Lung (tissue), 11 donors: ENCODE measurements at regions not wholly inside any gene's neighbourhood (a gene's known extent, or its start where the extent isn't known, plus 50 kb on each side); places are given as distances from the start of the nearest gene placed in this dataset.

ENCODE experiments used
- ATAC-seq: fragments of 200-7000 bp; cut with Tn5 transposase; one replicate; pipeline ENCODE4 v1.9.1; 2020; ENCODE audit warnings: moderate number of reproducible peaks; ENCODE audit not compliant: insufficient read depth, low FRiP score
- DNase-seq, 3 donors: peaks; one replicate each; pipeline ENCODE4 v3.0.0-alpha.2; 2013 to 2017
- H3K27ac ChIP-seq, 2 donors: one replicate each; pipeline ENCODE4 v1.5.1; 2013; ENCODE audit warnings: mild to moderate bottlenecking in 2 of 2, moderate library complexity in 2 of 2, control low read depth in 1 of 2, inconsistent platforms in 1 of 2, low read depth in 1 of 2, low read length in 1 of 2
- H3K27me3 ChIP-seq, 3 donors: one replicate each; pipeline ENCODE4 v1.5.1; 2013; ENCODE audit warnings: low read length in 2 of 3; ENCODE audit not compliant: control insufficient read depth in 3 of 3, insufficient read depth in 3 of 3
- H3K36me3 ChIP-seq, 4 donors: one replicate each; pipeline ENCODE4 v1.5.1; 2013; ENCODE audit warnings: low read length in 4 of 4, mild to moderate bottlenecking in 1 of 4, moderate library complexity in 1 of 4; ENCODE audit not compliant: control insufficient read depth in 4 of 4, insufficient read depth in 4 of 4
- H3K4me1 ChIP-seq, 5 donors: one replicate each; pipeline ENCODE4 v1.5.1; 2013; ENCODE audit warnings: low read length in 5 of 5, mild to moderate bottlenecking in 2 of 5, moderate library complexity in 1 of 5; ENCODE audit not compliant: control insufficient read depth in 5 of 5, insufficient read depth in 5 of 5
- H3K4me3 ChIP-seq: one replicate; pipeline ENCODE4 v1.5.1; 2013; ENCODE audit warnings: mild to moderate bottlenecking, control low read depth, moderate library complexity
- H3K9ac ChIP-seq, 2 donors: one replicate each; pipeline ENCODE4 v1.5.1; 2013; ENCODE audit warnings: low read length in 2 of 2, control low read depth in 1 of 2; ENCODE audit not compliant: insufficient read depth in 1 of 2
- H3K9me3 ChIP-seq, 4 donors: one replicate each; pipeline ENCODE4 v1.5.1; 2013; ENCODE audit warnings: low read length in 3 of 4, mild to moderate bottlenecking in 1 of 4, moderate library complexity in 1 of 4; ENCODE audit not compliant: control insufficient read depth in 4 of 4, insufficient read depth in 3 of 4
- CTCF ChIP-seq: IDR thresholded peaks from 2 replicates; pipeline ENCODE4 v1.5.1; 2012; ENCODE audit warnings: mild to moderate bottlenecking; ENCODE audit errors: control extremely low read depth, extremely low read depth
- WGBS, 2 donors: extraction: QIAGEN DNeasy Blood & Tissue Kit; methylation state at CpG; one replicate each; pipeline ENCODE4 v1.1.7; 2013; 5-methylcytosine and 5-hydroxymethylcytosine counted together
- donor health status: control.
- donor health status: control.
- donor health status: Bipolar disorder and iron deficiency.
- donor health status: healthy.
- donor health status: DM: yes; HTN: yes; CAD: no.

DNA sequence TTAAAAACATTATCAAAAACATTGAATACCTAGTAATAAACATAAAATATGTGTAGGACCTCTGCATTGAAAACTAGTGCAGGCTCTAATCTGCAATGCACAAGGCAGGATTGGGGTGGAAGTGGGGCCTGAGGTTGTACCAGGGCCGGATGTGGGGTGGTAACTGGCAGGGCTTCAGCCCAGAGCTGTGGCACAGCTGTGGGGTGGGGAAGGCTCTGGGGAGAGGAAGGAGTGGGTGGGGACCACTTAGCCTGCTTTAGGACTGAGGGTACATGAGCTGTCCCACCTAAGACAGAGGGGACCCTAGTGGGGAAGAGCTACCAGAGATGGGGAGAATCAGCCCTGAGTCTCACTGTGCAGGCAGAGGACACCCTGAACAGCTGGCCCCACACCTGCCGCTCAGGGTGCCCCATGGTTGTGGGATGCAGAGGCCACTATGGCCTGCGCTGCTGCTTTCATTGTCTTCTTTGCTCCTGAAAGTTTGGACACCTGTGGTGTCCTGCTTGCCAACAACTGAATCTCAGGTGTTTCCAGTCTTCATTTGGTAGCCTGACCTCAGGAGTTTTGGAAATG, 311.4 kb downstream of the TLE4 start:
- no peaks in the 10 kb centered on the region for H3K9me3 ChIP-seq
- no peak for ATAC-seq
- no peak overlapping the region for H3K4me3 ChIP-seq
- no peak overlapping the region for H3K9ac ChIP-seq
- no peak for TF ChIP-seq CTCF
- H3K27me3 ChIP-seq = no peaks in the 10 kb centered on the region
- 50 to 73% methylated on average over 3 of the region's 3 CpGs for WGBS, 2 donors
- H3K36me3 ChIP-seq = no peaks in the 10 kb centered on the region
- no peaks in the 10 kb centered on the region for H3K4me1 ChIP-seq
- DNase-seq = no peak
- no peak overlapping the region for H3K27ac ChIP-seq

DNA sequence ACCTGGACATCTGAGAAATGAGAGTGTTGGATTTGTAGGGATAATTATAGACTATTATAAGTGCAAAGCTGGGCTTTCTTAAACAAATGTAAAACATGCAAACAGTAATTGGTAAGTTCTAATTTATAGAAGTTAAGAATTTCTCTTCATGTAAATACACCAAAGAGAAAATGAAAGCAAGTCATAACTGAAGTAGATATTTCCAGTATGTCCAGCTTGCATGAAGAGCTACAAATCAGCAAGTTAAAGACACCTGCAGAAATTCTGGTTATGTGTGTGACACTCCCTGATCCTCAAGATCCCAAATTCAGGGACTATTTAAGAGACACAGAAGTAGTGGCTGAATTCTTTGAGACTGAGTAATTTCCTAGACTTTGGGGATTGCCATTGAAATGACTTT, 308.9 kb downstream of the TLE4 start:
- no peak overlapping the region for H3K4me3 ChIP-seq
- no peaks in the 10 kb centered on the region for H3K36me3 ChIP-seq
- no peak overlapping the region for H3K9ac ChIP-seq
- no peak for TF ChIP-seq CTCF
- H3K9me3 ChIP-seq = no peaks in the 10 kb centered on the region
- H3K4me1 ChIP-seq = no peaks in the 10 kb centered on the region
- H3K27ac ChIP-seq = no peak overlapping the region
- H3K27me3 ChIP-seq = no peaks in the 10 kb centered on the region
- DNase-seq (no peak), ATAC-seq (no peak)

GRCh38 chr9:79877943-79878602, 306.3 kb downstream of the TLE4 start:
- DNase-seq (no peak), ATAC-seq (peak; percentile 53)
- Histone ChIP-seq H3K27me3 (no peaks in the 10 kb centered on the region), H3K9ac (no peak overlapping the region), H3K27ac (no peak overlapping the region), H3K4me3 (no peak overlapping the region), H3K4me1 (no peaks in the 10 kb centered on the region), H3K36me3 (no peaks in the 10 kb centered on the region), H3K9me3 (no peaks in the 10 kb centered on the region)
- 36 to 61% methylated on average over 3 of the region's 3 CpGs for WGBS, 2 donors
- no peak for TF ChIP-seq CTCF
